IMR-90 (cell line): ENCODE measurements at regions not wholly inside any gene's neighbourhood (a gene's known extent, or its start where the extent isn't known, plus 50 kb on each side); places are given as distances from the start of the nearest gene placed in this dataset.

ENCODE experiments used
- ATAC-seq: fragments of 200-7000 bp; cut with Tn5 transposase; 2 replicates; pipeline ENCODE4 v1.9.1; 2020; ENCODE audit warnings: low read depth, mild to moderate bottlenecking, moderate library complexity
- BruUV-seq: library from RNA; stranded (reverse); fragments of 400-500 nt; replicated peaks from 2 replicates; lab custom pipeline; 2021; lab: Mats Ljungman, UMichigan
- CTCF ChIA-PET: fragments of 300-600 bp; formaldehyde crosslinking; extraction: SDS; loops from one replicate; lab custom pipeline; 2021; ENCODE audit warnings: antibody characterized with exemption; lab: Yijun Ruan, JAX
- POLR2A ChIA-PET: fragments of 300-600 bp; sonication (Branson Sonifier 250); formaldehyde crosslinking; loops from one replicate; lab custom pipeline; 2022; ENCODE audit warnings: antibody characterized with exemption; ENCODE audit not compliant: unreplicated experiment; lab: Charles Lee
- DNase-seq: peaks from one replicate; pipeline ENCODE4 v3.0.0; 2013
- H2AFZ ChIP-seq: replicated peaks from 2 replicates; pipeline ENCODE3; 2013; ENCODE audit warnings: low read length, mild to moderate bottlenecking; ENCODE audit not compliant: poor library complexity
- H2AK5ac ChIP-seq: 2 replicates; pipeline ENCODE4 v1.6.1; 2013; ENCODE audit warnings: low read depth, low read length, inconsistent platforms
- H2AK9ac ChIP-seq: replicated peaks from 2 replicates; pipeline ENCODE3; 2013; ENCODE audit warnings: mild to moderate bottlenecking, low read depth, low read length, moderate library complexity; ENCODE audit not compliant: poor library complexity
- H2BK120ac ChIP-seq: 2 replicates; pipeline ENCODE4 v1.6.1; 2013; ENCODE audit warnings: low read depth, low read length, inconsistent platforms
- H2BK15ac ChIP-seq: 3 replicates; pipeline ENCODE4 v1.6.1; 2013; ENCODE audit warnings: low read depth, low read length, inconsistent platforms
- H2BK20ac ChIP-seq: 2 replicates; pipeline ENCODE4 v1.6.1; 2013; ENCODE audit warnings: low read depth, mild to moderate bottlenecking, inconsistent platforms, low read length, moderate library complexity
- H2BK5ac ChIP-seq: 2 replicates; pipeline ENCODE4 v1.6.1; 2013; ENCODE audit warnings: mild to moderate bottlenecking, low read depth, low read length, inconsistent platforms; ENCODE audit not compliant: poor library complexity, severe bottlenecking
- H3K14ac ChIP-seq: replicated peaks from 2 replicates; pipeline ENCODE4 v1.6.1; 2013; ENCODE audit warnings: low read depth, low read length, inconsistent platforms
- H3K18ac ChIP-seq: 2 replicates; pipeline ENCODE4 v1.6.1; 2013; ENCODE audit warnings: low read depth, low read length, control low read depth
- H3K23ac ChIP-seq: 2 replicates; pipeline ENCODE4 v1.6.1; 2013; ENCODE audit warnings: low read depth, low read length, inconsistent platforms
- H3K27ac ChIP-seq: 2 replicates; pipeline ENCODE4 v1.5.1; 2013; ENCODE audit warnings: mild to moderate bottlenecking, control low read depth, low read length; ENCODE audit not compliant: insufficient read depth
- H3K27me3 ChIP-seq: 2 replicates; pipeline ENCODE4 v1.6.1; 2013; ENCODE audit warnings: low read length; ENCODE audit not compliant: control insufficient read depth, insufficient read depth
- H3K36me3 ChIP-seq: 2 replicates; pipeline ENCODE4 v1.6.1; 2013; ENCODE audit warnings: low read length, mixed read lengths; ENCODE audit not compliant: control insufficient read depth, insufficient read depth
- H3K4ac ChIP-seq: 2 replicates; pipeline ENCODE4 v1.6.1; 2013; ENCODE audit warnings: low read depth, low read length, inconsistent platforms
- H3K4me1 ChIP-seq: 2 replicates; pipeline ENCODE4 v1.6.1; 2013; ENCODE audit warnings: low read length, mixed read lengths; ENCODE audit not compliant: control insufficient read depth, insufficient read depth
- H3K4me2 ChIP-seq: 2 replicates; pipeline ENCODE4 v1.6.1; 2013; ENCODE audit warnings: low read depth, mild to moderate bottlenecking, control low read depth, low read length, moderate library complexity
- H3K4me3 ChIP-seq: 2 replicates; pipeline ENCODE4 v1.5.1; 2013; ENCODE audit warnings: low read depth, mild to moderate bottlenecking, control low read depth, low read length, moderate library complexity; ENCODE audit not compliant: insufficient read depth
- H3K56ac ChIP-seq: 2 replicates; pipeline ENCODE4 v1.6.1; 2013; ENCODE audit warnings: low read length, inconsistent platforms; ENCODE audit not compliant: insufficient read depth; ENCODE audit errors: extremely low read depth
- H3K79me1 ChIP-seq, 2 experiments: 2 replicates each; pipeline ENCODE4 v1.6.1; 2013; ENCODE audit warnings: low read length in 2 of 2, inconsistent platforms in 1 of 2, low read depth in 1 of 2
- H3K9ac ChIP-seq: 2 replicates; pipeline ENCODE4 v1.6.1; 2013; ENCODE audit warnings: low read depth, low read length, control low read depth
- H3K9me1 ChIP-seq: 2 replicates; pipeline ENCODE4 v1.6.1; 2013; ENCODE audit warnings: low read length, inconsistent platforms; ENCODE audit not compliant: insufficient read depth
- H3K9me3 ChIP-seq: 2 replicates; pipeline ENCODE4 v1.6.1; 2013; ENCODE audit warnings: low read length; ENCODE audit not compliant: control insufficient read depth, insufficient read depth
- H4K20me1 ChIP-seq: 2 replicates; pipeline ENCODE4 v1.6.1; 2013; ENCODE audit warnings: low read length, inconsistent platforms; ENCODE audit not compliant: insufficient read depth
- H4K5ac ChIP-seq: 2 replicates; pipeline ENCODE4 v1.6.1; 2013; ENCODE audit warnings: mild to moderate bottlenecking, low read depth, low read length, control low read depth
- H4K8ac ChIP-seq, 2 experiments: 2 replicates each; pipeline ENCODE4 v1.6.1; 2013; ENCODE audit warnings: low read depth in 2 of 2, low read length in 2 of 2, control low read depth in 1 of 2, inconsistent platforms in 1 of 2
- H4K91ac ChIP-seq: 2 replicates; pipeline ENCODE4 v1.6.1; 2013; ENCODE audit warnings: low read depth, low read length, inconsistent platforms; ENCODE audit not compliant: insufficient read depth
- CHD1 ChIP-seq: IDR thresholded peaks from 2 replicates; pipeline ENCODE4 v1.6.1; 2012; ENCODE audit warnings: low read depth, low read length, improper control_type of control experiment
- MAFK ChIP-seq: IDR thresholded peaks from 2 replicates; pipeline ENCODE4 v1.6.1; 2012; ENCODE audit warnings: low read depth, low read length, improper control_type of control experiment
- WGBS, 2 experiments: methylation state at CpG; one replicate each; pipeline versions ENCODE4 v1.1.5 to v1.1.7; 2013; ENCODE audit warnings: missing lambda C conversion rate in 2 of 2; ENCODE audit not compliant: insufficient read length in 1 of 2; ENCODE audit errors: extremely low coverage in 2 of 2; 5-methylcytosine and 5-hydroxymethylcytosine counted together
- dilution Hi-C: fragments of 300-500 bp; cut with HindIII; formaldehyde crosslinking; loops from one replicate; pipeline ENCODE4 v1.14.3; 2018; ENCODE audit warnings: low sequenced_read_pairs; ENCODE audit not compliant: unreplicated experiment
- in situ Hi-C: fragments of 300-500 bp; cut with MboI; formaldehyde crosslinking; loops from 3 replicates; pipeline ENCODE4 v1.14.3; 2019; ENCODE audit warnings: low sequenced_read_pairs, inconsistent platforms, mixed read lengths
- intact Hi-C: fragments of 100-400 bp; cut with micrococcal nuclease; formaldehyde crosslinking; loops from 2 replicates; pipeline ENCODE4 v1.10.0; 2022

GRCh38 chr6:103995571-103995970 lies 864.1 kb downstream of the HACE1 start:
- no peak for ATAC-seq
- H3K56ac ChIP-seq, result no peak overlapping the region
- H4K20me1 ChIP-seq, result no peaks in the 10 kb centered on the region
- WGBS, 2 experiments, result no CpG with 5 or more reads among the region's 1 CpG
- no peak overlapping the region for H2AK5ac ChIP-seq
- dilution Hi-C loops, result no loop called here
- H3K27ac ChIP-seq, result no peak overlapping the region
- intact Hi-C loops, result no loop called here
- H3K36me3 ChIP-seq, result no peaks in the 10 kb centered on the region
- H2BK5ac ChIP-seq, result no peak overlapping the region
- H3K4ac ChIP-seq, result no peak overlapping the region
- no peak overlapping the region for H4K8ac ChIP-seq
- no peak overlapping the region for H2BK15ac ChIP-seq
- no peak overlapping the region for H3K4me3 ChIP-seq
- no peak overlapping the region for H2BK120ac ChIP-seq
- H3K79me1 ChIP-seq, result no peaks in the 10 kb centered on the region
- H2AK9ac ChIP-seq, result no peak overlapping the region
- CTCF ChIA-PET, result no interaction called here
- no peak overlapping the region for H3K18ac ChIP-seq
- TF ChIP-seq MAFK (no peak), CHD1 (no peak)
- no peak overlapping the region for H3K14ac ChIP-seq
- H3K27me3 ChIP-seq, result no peaks in the 10 kb centered on the region
- no peak for DNase-seq
- peaks cover 3% of the 10 kb centered on the region for H3K9me3 ChIP-seq
- no peak overlapping the region for H2BK20ac ChIP-seq
- no peak overlapping the region for H2AFZ ChIP-seq
- no peak overlapping the region for H4K5ac ChIP-seq
- H3K23ac ChIP-seq, result no peak overlapping the region
- POLR2A ChIA-PET, result no interaction called here
- no peak overlapping the region for H4K91ac ChIP-seq
- H3K4me2 ChIP-seq, result no peak overlapping the region
- in situ Hi-C loops, result no loop called here
- H3K9me1 ChIP-seq, result no peaks in the 10 kb centered on the region
- H3K9ac ChIP-seq, result no peak overlapping the region
- BruUV-seq, result no TSS peak
- H3K4me1 ChIP-seq, result no peaks in the 10 kb centered on the region
